ENCODE measurements at regions not wholly inside any gene's neighbourhood (a gene's known extent, or its start where the extent isn't known, plus 50 kb on each side); places are given as distances from the start of the nearest gene placed in this dataset.

DNA sequence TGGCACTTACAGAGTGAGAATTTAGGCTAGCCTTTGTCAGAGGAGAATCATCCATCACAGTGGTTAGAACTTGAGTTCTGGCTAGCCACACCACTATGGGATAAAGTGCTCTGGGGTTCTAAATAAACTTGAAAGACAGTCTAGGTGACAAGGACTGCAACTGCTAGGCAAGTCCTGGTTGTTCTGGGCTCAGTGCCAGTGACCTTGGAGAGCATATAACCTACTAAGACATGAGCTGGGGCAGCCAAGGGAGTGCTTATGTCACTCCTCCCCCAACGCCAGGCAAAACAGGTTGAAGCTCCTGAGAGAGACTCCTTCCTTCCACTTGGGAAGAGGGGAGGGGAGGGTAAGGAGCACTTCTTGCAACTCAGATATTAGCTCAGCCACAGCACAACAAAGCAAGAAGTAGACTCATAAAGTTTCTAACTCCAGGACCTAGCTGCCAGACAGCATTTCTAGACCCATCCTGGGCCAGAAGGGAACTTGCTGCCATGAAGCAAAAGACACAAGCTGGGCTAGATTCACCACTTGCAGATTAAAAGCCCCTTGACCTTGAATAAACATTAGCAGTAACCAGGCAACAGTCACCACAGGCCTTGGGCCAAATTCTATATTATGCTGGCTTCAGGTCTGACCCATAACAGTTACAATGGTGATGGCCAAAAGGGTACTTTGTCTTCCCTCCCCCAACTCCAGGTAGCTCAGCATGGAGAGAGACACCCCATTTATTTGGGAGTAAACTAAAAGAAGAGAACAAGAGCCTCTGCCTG, 963.7 kb downstream of the PLOD2 start:
- DNase-seq (ENCODE audit: low spot score): no peak
- Histone ChIP-seq H3K27me3 (ENCODE audit: control insufficient read depth in 4 of 4, insufficient read depth in 4 of 4, low read length in 3 of 4) (no peaks in the 10 kb centered on the region), H3K36me3 (ENCODE audit: control insufficient read depth in 4 of 4, insufficient read depth in 3 of 4, low read depth in 1 of 4, low read length in 3 of 4) (no peaks in the 10 kb centered on the region), H3K4me3 (ENCODE audit: low read depth in 1 of 3, low read length in 3 of 3) (no peak overlapping the region), H3K9me3 (ENCODE audit: control insufficient read depth in 4 of 4, low read length in 3 of 4) (peaks cover 0 to 9% (median 0%) of the 10 kb centered on the region in 4 donors), H3K27ac (ENCODE audit: low read depth in 1 of 2, low read length in 2 of 2) (no peak overlapping the region), H3K4me1 (ENCODE audit: control insufficient read depth in 4 of 4, insufficient read depth in 4 of 4, low read length in 3 of 4) (no peaks in the 10 kb centered on the region), H3K9ac (ENCODE audit: low read depth in 1 of 2, low read length in 2 of 2) (no peak overlapping the region)
- WGBS: 63% methylated on average over 1 of the region's 1 CpG
- TF ChIP-seq JUND (IDR thresholded peaks at IDR 0.05) (no peak), HNF4G (IDR thresholded peaks at IDR 0.05) (no peak), FOXA2 (IDR thresholded peaks at IDR 0.05) (no peak), HNF4A (conservative IDR thresholded peaks at IDR 0.05) (no peak), RXRA (IDR thresholded peaks at IDR 0.05) (no peak), EGR1 (IDR thresholded peaks at IDR 0.05; ENCODE audit: low read depth in 2 of 2) (no peak), TAF1 (conservative IDR thresholded peaks at IDR 0.05) (no peak), RAD21 (IDR thresholded peaks at IDR 0.05) (no peak), GABPA (IDR thresholded peaks at IDR 0.05 in 1 of 2, conservative IDR thresholded peaks at IDR 0.05 in 1 of 2) (no peak), FOXA1 (IDR thresholded peaks at IDR 0.05) (no peak)
- TF ChIP-seq, protein P1, sequence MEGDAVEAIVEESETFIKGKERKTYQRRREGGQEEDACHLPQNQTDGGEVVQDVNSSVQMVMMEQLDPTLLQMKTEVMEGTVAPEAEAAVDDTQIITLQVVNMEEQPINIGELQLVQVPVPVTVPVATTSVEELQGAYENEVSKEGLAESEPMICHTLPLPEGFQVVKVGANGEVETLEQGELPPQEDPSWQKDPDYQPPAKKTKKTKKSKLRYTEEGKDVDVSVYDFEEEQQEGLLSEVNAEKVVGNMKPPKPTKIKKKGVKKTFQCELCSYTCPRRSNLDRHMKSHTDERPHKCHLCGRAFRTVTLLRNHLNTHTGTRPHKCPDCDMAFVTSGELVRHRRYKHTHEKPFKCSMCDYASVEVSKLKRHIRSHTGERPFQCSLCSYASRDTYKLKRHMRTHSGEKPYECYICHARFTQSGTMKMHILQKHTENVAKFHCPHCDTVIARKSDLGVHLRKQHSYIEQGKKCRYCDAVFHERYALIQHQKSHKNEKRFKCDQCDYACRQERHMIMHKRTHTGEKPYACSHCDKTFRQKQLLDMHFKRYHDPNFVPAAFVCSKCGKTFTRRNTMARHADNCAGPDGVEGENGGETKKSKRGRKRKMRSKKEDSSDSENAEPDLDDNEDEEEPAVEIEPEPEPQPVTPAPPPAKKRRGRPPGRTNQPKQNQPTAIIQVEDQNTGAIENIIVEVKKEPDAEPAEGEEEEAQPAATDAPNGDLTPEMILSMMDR (IDR thresholded peaks at IDR 0.05; ENCODE audit: low read depth, low read length, missing input control): no peak
- TF ChIP-seq, protein P2, sequence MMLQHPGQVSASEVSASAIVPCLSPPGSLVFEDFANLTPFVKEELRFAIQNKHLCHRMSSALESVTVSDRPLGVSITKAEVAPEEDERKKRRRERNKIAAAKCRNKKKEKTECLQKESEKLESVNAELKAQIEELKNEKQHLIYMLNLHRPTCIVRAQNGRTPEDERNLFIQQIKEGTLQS (IDR thresholded peaks at IDR 0.05): no peak
- TF ChIP-seq, protein P3, sequence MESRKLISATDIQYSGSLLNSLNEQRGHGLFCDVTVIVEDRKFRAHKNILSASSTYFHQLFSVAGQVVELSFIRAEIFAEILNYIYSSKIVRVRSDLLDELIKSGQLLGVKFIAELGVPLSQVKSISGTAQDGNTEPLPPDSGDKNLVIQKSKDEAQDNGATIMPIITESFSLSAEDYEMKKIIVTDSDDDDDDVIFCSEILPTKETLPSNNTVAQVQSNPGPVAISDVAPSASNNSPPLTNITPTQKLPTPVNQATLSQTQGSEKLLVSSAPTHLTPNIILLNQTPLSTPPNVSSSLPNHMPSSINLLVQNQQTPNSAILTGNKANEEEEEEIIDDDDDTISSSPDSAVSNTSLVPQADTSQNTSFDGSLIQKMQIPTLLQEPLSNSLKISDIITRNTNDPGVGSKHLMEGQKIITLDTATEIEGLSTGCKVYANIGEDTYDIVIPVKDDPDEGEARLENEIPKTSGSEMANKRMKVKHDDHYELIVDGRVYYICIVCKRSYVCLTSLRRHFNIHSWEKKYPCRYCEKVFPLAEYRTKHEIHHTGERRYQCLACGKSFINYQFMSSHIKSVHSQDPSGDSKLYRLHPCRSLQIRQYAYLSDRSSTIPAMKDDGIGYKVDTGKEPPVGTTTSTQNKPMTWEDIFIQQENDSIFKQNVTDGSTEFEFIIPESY (IDR thresholded peaks at IDR 0.05): no peak

DNA sequence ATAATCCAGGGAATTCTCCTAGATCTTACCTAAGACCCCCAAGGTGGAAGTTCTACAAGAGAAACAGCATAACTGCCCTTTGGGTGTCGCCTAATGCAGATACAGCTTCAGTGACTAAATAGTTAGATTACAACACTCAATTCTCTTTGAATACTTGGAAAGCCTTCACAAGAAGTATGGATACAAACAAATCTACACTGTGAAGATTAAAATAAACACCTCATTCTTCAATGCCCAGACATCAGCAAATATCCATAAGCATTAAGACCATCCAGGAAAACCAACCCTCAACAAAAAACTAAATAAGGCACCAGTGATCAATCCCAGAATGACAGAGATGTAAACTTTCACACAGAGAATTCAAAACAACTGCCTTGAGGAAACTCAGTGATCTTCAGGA, 963.2 kb downstream of the PLOD2 start:
- 86% methylated on average over 1 of the region's 1 CpG for WGBS
- Histone ChIP-seq H3K9ac (ENCODE audit: low read depth in 1 of 2, low read length in 2 of 2) (no peak overlapping the region), H3K4me3 (ENCODE audit: low read depth in 1 of 3, low read length in 3 of 3) (no peak overlapping the region), H3K27me3 (ENCODE audit: control insufficient read depth in 4 of 4, insufficient read depth in 4 of 4, low read length in 3 of 4) (no peaks in the 10 kb centered on the region), H3K36me3 (ENCODE audit: control insufficient read depth in 4 of 4, insufficient read depth in 3 of 4, low read depth in 1 of 4, low read length in 3 of 4) (no peaks in the 10 kb centered on the region), H3K9me3 (ENCODE audit: control insufficient read depth in 4 of 4, low read length in 3 of 4) (peaks cover 0 to 9% (median 0%) of the 10 kb centered on the region in 4 donors), H3K27ac (ENCODE audit: low read depth in 1 of 2, low read length in 2 of 2) (no peak overlapping the region), H3K4me1 (ENCODE audit: control insufficient read depth in 4 of 4, insufficient read depth in 4 of 4, low read length in 3 of 4) (no peaks in the 10 kb centered on the region)
- no peak for DNase-seq (ENCODE audit: low spot score)
- TF ChIP-seq, protein P4, sequence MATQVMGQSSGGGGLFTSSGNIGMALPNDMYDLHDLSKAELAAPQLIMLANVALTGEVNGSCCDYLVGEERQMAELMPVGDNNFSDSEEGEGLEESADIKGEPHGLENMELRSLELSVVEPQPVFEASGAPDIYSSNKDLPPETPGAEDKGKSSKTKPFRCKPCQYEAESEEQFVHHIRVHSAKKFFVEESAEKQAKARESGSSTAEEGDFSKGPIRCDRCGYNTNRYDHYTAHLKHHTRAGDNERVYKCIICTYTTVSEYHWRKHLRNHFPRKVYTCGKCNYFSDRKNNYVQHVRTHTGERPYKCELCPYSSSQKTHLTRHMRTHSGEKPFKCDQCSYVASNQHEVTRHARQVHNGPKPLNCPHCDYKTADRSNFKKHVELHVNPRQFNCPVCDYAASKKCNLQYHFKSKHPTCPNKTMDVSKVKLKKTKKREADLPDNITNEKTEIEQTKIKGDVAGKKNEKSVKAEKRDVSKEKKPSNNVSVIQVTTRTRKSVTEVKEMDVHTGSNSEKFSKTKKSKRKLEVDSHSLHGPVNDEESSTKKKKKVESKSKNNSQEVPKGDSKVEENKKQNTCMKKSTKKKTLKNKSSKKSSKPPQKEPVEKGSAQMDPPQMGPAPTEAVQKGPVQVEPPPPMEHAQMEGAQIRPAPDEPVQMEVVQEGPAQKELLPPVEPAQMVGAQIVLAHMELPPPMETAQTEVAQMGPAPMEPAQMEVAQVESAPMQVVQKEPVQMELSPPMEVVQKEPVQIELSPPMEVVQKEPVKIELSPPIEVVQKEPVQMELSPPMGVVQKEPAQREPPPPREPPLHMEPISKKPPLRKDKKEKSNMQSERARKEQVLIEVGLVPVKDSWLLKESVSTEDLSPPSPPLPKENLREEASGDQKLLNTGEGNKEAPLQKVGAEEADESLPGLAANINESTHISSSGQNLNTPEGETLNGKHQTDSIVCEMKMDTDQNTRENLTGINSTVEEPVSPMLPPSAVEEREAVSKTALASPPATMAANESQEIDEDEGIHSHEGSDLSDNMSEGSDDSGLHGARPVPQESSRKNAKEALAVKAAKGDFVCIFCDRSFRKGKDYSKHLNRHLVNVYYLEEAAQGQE (IDR thresholded peaks at IDR 0.05): no peak
- TF ChIP-seq RAD21 (IDR thresholded peaks at IDR 0.05) (no peak), NR2F2 (IDR thresholded peaks at IDR 0.05) (no peak), EGR1 (IDR thresholded peaks at IDR 0.05; ENCODE audit: low read depth in 2 of 2) (no peak), SP1 (IDR thresholded peaks at IDR 0.05) (no peak), TAF1 (conservative IDR thresholded peaks at IDR 0.05) (no peak), HNF4A (conservative IDR thresholded peaks at IDR 0.05) (no peak), FOXA2 (IDR thresholded peaks at IDR 0.05) (no peak), RXRA (IDR thresholded peaks at IDR 0.05) (no peak), YY1 (IDR thresholded peaks at IDR 0.05) (no peak), FOXA1 (IDR thresholded peaks at IDR 0.05) (no peak), JUND (IDR thresholded peaks at IDR 0.05) (no peak), HNF4G (IDR thresholded peaks at IDR 0.05) (no peak), GABPA (IDR thresholded peaks at IDR 0.05 in 1 of 2, conservative IDR thresholded peaks at IDR 0.05 in 1 of 2) (no peak)
- TF ChIP-seq, protein P1 (IDR thresholded peaks at IDR 0.05; ENCODE audit: low read depth, low read length, missing input control): no peak
- TF ChIP-seq, protein P5, sequence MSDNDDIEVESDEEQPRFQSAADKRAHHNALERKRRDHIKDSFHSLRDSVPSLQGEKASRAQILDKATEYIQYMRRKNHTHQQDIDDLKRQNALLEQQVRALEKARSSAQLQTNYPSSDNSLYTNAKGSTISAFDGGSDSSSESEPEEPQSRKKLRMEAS (IDR thresholded peaks at IDR 0.05): no peak
- TF ChIP-seq, protein P3 (IDR thresholded peaks at IDR 0.05): no peak
